Anterior cingulate cortex (tissue), 58 donors: ENCODE measurements at regions not wholly inside any gene's neighbourhood (a gene's known extent, or its start where the extent isn't known, plus 50 kb on each side); places are given as distances from the start of the nearest gene placed in this dataset.

Experiments
- DNase-seq, 58 donors: peaks; one replicate each; lab custom pipeline; 2025; lab: John Stamatoyannopoulos, UW

DNA sequence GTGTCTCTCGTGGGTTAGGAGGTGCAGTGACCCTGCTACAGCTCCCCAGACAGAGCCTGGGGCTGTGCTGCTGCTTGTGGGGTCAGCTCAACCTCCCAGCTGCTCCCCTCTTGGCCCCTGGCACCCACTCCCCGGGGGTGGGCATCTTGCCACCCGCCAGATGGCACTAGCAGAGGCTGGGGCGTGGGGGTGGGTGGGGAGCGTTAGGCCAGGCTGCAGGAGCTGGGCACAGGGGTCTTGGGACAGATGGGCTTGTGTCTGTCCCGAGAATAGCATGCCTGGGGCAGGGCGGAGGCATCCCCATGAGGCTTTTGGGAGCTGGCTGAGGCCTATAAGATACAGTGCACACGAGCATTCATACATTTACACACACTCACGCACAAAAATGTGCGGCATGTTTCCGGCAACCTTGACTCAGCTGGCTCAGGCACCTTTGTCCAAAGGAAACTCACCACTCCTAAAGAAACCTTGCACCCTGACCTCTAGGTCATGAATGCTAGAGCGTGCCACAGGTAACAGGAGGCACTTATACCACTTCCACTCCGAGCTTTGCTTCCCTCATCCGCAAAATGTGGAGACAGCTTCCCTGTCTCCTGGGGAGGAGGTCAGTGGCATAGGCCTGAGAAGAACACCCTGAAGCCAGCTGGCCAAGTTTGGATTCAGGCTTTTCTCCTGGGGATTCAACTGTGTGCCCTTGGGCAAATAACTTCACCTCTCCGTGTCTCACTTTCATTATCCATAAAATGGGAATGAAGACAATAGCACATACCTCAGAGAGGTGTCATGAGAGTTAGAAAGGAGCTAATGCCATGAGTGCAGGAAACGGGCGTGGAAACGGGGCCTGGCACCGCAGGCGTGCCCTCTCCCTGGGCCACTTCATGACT lies 78.9 kb upstream of the LHX1 start:
- no peak for DNase-seq

GRCh38 chr17:36859003-36859300 lies 78.3 kb upstream of the LHX1 start:
- no peak for DNase-seq

- no peak for DNase-seq
Observed at GRCh38 chr17:36859706-36860105, 77.6 kb upstream of the LHX1 start.

DNA sequence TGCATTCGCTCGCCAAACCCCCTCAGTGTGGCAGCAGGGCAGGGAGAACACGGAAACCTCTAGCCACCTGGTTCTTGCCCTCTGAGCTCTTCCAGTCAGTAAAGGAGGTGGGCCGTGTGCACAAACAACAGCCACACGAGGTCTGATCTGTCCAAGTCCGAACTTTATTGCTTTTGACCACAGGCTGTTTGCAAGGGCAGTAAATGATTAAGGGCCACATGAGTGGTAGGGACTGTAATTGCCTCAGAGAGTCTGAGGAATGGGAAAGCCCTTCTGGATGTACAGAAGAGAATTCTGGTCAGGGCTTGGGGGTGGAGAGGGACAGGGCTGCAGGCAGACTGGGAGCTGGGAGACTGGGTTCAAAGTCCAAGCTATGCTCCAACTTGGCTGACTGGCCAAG lies 75.7 kb upstream of the LHX1 start:
- DNase-seq = no peak

GRCh38 chr17:36862116-36862920 lies 75.0 kb upstream of the LHX1 start:
- DNase-seq = no peak

DNA sequence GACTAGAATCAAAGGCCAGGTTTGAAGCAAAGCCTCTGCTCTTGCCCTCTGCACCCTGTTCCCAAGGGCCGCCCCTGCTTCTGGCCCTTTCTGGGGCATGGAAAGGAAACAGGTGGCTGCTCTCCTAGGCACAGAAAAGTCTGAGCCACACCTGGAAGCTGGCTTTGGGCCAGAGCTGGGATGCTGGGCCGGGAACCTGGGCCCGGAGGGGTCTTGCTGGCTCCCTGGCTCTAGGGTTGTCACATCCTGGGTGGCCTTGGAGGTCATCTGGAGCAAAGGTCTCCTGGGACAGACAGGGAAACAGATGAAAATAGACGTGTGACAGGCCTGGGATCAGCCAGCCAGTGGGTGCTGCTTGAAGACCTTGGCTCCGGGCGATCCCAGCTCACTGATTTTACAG lies 74.1 kb upstream of the LHX1 start:
- DNase-seq = no peak

DNA sequence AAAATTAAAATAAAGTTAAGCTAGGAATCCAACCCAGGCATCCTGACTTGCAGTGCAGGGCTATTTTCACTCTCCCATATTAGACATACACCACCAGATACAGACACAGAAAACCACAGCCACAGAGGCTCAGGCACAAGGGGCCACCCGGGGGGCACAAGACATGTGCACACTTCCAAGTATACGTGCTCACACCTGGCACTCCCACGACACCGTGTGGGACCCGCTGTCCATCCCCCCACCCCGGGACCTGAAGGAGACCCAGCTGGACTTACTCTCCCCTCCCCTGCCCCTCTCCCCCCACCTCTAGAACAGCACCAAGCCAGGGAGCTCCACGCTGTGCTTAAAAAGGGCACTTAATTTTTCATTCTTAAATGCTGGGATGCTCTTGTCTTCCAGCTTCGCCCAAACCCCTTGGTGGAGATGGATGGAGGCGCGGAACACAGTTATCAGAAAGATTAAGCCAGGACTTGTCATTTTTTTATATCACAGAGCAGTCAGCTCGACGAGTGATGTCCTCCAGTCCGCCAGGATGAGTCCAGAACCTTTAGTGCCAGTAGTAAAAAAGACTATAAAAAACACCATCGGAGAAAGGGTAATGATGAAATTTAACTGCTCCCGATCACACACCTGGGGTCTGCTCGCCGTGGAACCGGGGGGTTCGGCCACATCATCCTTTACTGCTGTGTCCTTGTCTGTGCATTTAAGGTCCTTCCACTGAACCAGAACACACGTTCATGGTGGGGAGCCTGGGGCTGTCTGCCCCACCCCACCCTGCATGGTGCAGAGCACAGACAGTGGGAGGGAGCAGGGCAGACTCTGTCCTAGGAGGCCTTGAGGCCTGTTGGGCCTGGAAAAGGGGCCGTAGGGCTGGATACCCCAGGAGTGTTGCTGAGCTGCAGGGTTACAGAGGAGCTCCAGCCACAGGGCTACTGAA lies 73.3 kb upstream of the LHX1 start:
- DNase-seq = no peak

GRCh38 chr17:36864827-36865430 lies 72.3 kb upstream of the LHX1 start:
- DNase-seq = no peak

GRCh38 chr17:36867716-36868341 lies 69.4 kb upstream of the LHX1 start:
- DNase-seq = no peak

DNA sequence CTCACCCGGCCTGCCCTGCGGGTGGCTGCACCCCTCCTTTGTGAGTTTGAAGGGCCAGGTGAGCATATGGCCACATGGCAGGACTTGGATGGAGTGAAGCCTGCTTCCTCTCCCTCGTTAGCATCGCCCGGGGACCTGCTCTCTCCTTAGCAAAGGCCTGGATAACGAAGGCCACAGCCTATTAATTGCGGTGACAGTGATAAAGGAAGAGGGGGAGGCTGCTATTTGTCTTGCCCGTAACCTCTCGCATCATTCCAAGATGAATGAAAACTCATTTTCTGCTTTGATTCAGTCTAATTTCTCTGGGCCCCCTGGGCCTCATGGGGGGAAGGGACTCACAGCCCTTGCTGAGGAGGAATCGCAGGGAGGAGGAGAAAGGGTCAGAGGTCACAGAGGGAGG lies 68.5 kb upstream of the LHX1 start:
- DNase-seq = no peak

- no peak for DNase-seq
Observed at GRCh38 chr17:36869441-36869840, 67.8 kb upstream of the LHX1 start.

- no peak for DNase-seq
Observed at GRCh38 chr17:36869856-36870719, 67.2 kb upstream of the LHX1 start.

GRCh38 chr17:36870720-36870999 lies 66.6 kb upstream of the LHX1 start:
- no peak for DNase-seq

- DNase-seq = no peak
Observed at GRCh38 chr17:36875698-36876293, 61.5 kb upstream of the LHX1 start.

DNA sequence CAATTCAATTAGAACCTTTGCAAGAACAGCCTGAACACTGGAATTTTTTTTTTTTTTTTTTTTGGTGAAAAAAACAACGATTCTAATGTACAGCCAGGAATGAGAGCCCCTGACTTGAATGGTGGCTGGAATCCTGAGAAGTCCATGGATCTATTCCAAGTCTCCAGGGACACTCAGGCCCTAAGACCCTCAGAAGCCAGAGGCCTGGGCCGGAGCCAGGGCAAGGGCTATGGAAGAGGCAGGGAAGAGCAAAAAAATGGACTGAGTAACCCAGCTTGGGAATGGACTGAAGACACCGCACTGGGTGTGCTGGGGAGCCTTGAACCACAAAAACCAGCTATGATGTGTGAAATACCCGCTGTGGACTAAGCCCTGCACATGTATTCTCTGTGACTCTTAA lies 60.3 kb upstream of the LHX1 start:
- DNase-seq = no peak

GRCh38 chr17:36877771-36878170 lies 59.5 kb upstream of the LHX1 start:
- DNase-seq = no peak

GRCh38 chr17:36878216-36878615 lies 59.1 kb upstream of the LHX1 start:
- no peak for DNase-seq

DNA sequence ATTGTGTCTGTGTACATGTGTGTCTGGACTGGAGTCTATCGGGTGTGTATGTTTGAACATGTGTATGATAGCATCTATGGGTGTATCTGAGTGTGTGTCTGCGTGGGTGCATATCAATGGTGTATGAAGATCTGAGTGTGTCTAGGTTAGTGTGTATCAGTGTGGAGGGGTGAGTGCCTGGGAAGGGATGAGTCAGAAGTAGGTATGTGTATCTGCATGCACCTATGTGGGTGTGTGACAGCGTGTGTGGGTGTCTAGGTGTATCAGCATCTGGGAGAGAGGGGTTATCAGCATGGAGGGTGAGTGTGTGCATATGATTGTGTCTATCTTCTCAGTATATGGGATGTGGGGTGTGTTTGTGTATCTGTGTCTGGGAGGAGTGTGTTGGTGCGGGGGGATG lies 58.2 kb upstream of the LHX1 start:
- DNase-seq = no peak

DNA sequence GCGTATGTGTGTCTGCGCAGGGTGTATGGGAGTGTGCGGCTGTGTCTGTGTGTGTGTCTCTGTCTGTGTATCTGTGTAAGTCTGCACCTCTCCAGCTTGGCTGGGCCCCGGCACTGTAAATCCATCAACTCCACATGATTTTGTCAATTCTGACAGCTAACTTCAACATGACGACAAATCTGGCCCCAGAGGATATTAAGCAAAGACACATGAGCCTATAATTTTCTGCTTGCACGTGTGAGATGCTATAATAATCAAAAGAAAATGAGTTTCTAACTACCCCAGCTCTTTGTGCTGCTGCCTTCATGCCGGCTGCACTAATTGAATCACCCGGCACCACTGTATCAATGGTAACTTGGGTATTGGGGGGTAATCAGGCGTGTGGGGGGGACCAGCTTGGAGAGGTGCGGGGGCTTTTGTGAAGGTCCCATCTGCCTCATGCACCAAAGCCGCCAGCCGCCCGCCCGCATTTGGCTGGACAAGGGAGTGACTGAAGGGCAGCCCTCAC lies 57.6 kb upstream of the LHX1 start:
- DNase-seq = no peak
